K562 (cell line): ENCODE measurements at regions not wholly inside any gene's neighbourhood (a gene's known extent, or its start where the extent isn't known, plus 50 kb on each side); places are given as distances from the start of the nearest gene placed in this dataset.

Experiments
- BRD9 ChIP-seq: fragments of 450-650 bp; IDR thresholded peaks from 2 replicates; pipeline ENCODE4 v1.6.1; 2018; ENCODE audit warnings: low read depth; ENCODE audit not compliant: partially characterized antibody
- CCAR2 ChIP-seq: fragments of 200-400 bp; formaldehyde crosslinking; IDR thresholded peaks from 2 replicates; pipeline ENCODE4 v1.6.1; 2017; ENCODE audit warnings: mild to moderate bottlenecking, low read depth, low read length
- CTCF ChIP-seq, 3 experiments: IDR thresholded peaks in 2 of 3; conservative IDR thresholded peaks in 1 of 3; 2 replicates each; pipeline ENCODE4 v1.5.1; 2011 to 2012; ENCODE audit warnings: low read length in 3 of 3, mild to moderate bottlenecking in 3 of 3, control low read depth in 2 of 3, improper control_type of control experiment in 1 of 3, inconsistent platforms in 1 of 3, low read depth in 1 of 3, mixed read lengths in 1 of 3, moderate library complexity in 1 of 3; ENCODE audit not compliant: insufficient read depth in 2 of 3
- DEAF1 ChIP-seq: fragments of 450-650 bp; formaldehyde crosslinking; IDR thresholded peaks from 2 replicates; pipeline ENCODE4 v1.4.0; 2020; ENCODE audit warnings: mild to moderate bottlenecking, moderate library complexity
- DNMT1 ChIP-seq: fragments of 450-650 bp; IDR thresholded peaks from 2 replicates; pipeline ENCODE4 v1.6.1; 2016; ENCODE audit warnings: antibody characterized with exemption, mild to moderate bottlenecking
- FOXA1 ChIP-seq: fragments of 450-650 bp; IDR thresholded peaks from 2 replicates; pipeline ENCODE4 v1.6.1; 2016; ENCODE audit warnings: mild to moderate bottlenecking, borderline replicate concordance
- HNRNPUL1 ChIP-seq: fragments of 200-400 bp; formaldehyde crosslinking; IDR thresholded peaks from 2 replicates; pipeline ENCODE4 v1.6.1; 2017; ENCODE audit warnings: low read length
- RBM17 ChIP-seq: fragments of 200-400 bp; formaldehyde crosslinking; IDR thresholded peaks from 2 replicates; pipeline ENCODE4 v1.6.1; 2017; ENCODE audit warnings: low read depth, mild to moderate bottlenecking, low read length, borderline replicate concordance
- RNF2 ChIP-seq: sonication (generic); IDR thresholded peaks from 2 replicates; pipeline ENCODE4 v1.6.1; 2016
- ZBED1 ChIP-seq: IDR thresholded peaks from 2 replicates; pipeline ENCODE4 v1.6.1; 2014
- ZNF444 ChIP-seq: fragments of 250-450 bp; sonication (Bioruptor Pico); IDR thresholded peaks from 2 replicates; pipeline ENCODE4 v1.4.0; 2020; ENCODE audit warnings: mild to moderate bottlenecking, moderate library complexity
- TF ChIP-seq, protein P1 (sequence below): fragments of 450-650 bp; IDR thresholded peaks from 2 replicates; pipeline ENCODE4 v1.7.1; 2018; ENCODE audit warnings: mild to moderate bottlenecking, low read depth; ENCODE audit not compliant: partially characterized antibody
- TF ChIP-seq, protein P2 (sequence below): fragments of 250-450 bp; sonication (Bioruptor Pico); IDR thresholded peaks from 2 replicates; pipeline ENCODE4 v1.8.0; 2022; ENCODE audit warnings: moderate library complexity, mild to moderate bottlenecking, inconsistent platforms

DNA sequence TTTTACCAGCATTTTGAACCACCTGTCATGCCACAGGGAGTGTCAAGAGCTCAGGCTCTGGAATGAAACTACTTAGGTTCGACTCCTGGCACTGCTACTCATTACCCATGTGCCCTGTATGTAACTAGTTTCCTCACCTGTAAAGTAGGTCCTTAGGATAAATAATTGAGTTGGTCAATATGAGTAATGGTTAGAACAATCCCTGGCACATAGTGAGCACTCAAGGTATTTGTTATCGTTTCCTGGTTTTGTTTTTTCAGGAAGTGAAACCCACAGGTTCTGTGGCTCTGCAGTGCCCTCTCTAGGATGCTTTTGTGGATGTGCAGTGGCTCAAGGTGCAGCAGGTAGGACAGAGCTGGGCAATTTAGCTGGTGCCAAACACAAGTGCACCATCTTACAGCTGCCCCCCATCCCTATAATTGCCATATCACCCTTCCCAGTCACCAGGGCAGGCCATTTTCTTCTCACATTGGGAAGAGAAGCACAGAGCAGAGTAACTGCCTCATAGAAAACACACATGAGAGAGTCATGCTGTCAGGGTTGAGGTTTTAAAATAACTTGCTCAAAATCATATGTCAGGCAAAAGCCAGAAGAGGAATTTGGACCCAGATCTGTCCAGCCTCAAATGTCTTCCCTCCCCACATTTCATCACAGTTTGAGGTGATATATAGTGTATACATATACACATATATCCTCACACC lies 297.5 kb downstream of the RPAP3 start:
- no peak for TF ChIP-seq RBM17
- TF ChIP-seq CCAR2: no peak
- peak; percentile 56 to 71 (median 56) for TF ChIP-seq CTCF (IDR thresholded peaks at IDR 0.05 in 2 of 3, conservative IDR thresholded peaks at IDR 0.05 in 1 of 3; ENCODE audit: insufficient read depth in 2 of 3, low read depth in 1 of 3, low read length in 3 of 3)
- TF ChIP-seq RNF2: no peak
- no peak for TF ChIP-seq ZBED1
- peak; percentile 61 for TF ChIP-seq DEAF1
- TF ChIP-seq, protein P1, sequence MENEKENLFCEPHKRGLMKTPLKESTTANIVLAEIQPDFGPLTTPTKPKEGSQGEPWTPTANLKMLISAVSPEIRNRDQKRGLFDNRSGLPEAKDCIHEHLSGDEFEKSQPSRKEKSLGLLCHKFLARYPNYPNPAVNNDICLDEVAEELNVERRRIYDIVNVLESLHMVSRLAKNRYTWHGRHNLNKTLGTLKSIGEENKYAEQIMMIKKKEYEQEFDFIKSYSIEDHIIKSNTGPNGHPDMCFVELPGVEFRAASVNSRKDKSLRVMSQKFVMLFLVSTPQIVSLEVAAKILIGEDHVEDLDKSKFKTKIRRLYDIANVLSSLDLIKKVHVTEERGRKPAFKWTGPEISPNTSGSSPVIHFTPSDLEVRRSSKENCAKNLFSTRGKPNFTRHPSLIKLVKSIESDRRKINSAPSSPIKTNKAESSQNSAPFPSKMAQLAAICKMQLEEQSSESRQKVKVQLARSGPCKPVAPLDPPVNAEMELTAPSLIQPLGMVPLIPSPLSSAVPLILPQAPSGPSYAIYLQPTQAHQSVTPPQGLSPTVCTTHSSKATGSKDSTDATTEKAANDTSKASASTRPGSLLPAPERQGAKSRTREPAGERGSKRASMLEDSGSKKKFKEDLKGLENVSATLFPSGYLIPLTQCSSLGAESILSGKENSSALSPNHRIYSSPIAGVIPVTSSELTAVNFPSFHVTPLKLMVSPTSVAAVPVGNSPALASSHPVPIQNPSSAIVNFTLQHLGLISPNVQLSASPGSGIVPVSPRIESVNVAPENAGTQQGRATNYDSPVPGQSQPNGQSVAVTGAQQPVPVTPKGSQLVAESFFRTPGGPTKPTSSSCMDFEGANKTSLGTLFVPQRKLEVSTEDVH: no peak
- TF ChIP-seq DNMT1: no peak
- TF ChIP-seq ZNF444 (CRISPR knock-in tag): no peak
- TF ChIP-seq BRD9: no peak
- TF ChIP-seq, protein P2, sequence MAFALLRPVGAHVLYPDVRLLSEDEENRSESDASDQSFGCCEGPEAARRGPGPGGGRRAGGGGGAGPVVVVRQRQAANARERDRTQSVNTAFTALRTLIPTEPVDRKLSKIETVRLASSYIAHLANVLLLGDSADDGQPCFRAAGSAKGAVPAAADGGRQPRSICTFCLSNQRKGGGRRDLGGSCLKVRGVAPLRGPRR (CRISPR knock-in tag): no peak
- no peak for TF ChIP-seq HNRNPUL1
- TF ChIP-seq FOXA1: no peak
